ENCODE measurements at regions not wholly inside any gene's neighbourhood (a gene's known extent, or its start where the extent isn't known, plus 50 kb on each side); places are given as distances from the start of the nearest gene placed in this dataset.

DNA sequence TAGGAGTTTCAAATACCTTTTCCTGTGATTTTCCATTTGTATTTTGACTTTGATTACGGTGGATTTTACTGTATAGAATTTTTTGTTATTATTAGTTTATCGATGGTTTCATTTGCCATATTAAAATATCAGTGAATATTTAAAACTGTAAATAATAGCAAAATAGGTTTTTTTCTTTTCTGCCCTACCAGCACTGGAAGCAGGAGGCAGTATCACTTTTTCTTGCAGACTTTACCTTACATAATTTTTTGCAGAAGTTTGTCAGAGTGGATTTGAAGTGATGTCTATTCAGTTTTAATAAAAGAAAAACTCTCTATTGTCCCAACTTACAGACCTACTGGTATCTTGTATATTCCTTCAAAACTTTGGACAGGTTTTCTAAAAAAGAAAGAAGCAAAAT, 213.6 kb downstream of the CENPF start:
- no peak overlapping the region for H3K27ac Mint-ChIP-seq
- no peak for ATAC-seq
- no peaks in the 10 kb centered on the region for H3K36me3 Mint-ChIP-seq (ENCODE audit: low read depth)
- H3K4me3 Mint-ChIP-seq = no peak overlapping the region
- ChIA-PET CTCF (no interaction called here), POLR2A (no interaction called here)
- no peaks in the 10 kb centered on the region for H3K9me3 Mint-ChIP-seq
- H3K4me1 Mint-ChIP-seq (ENCODE audit: low read depth) = no peaks in the 10 kb centered on the region
- H3K27me3 Mint-ChIP-seq = no peaks in the 10 kb centered on the region
- intact Hi-C loops (cut with micrococcal nuclease) = no loop called here
- DNase-seq = no peak
- TF ChIP-seq, protein P1, sequence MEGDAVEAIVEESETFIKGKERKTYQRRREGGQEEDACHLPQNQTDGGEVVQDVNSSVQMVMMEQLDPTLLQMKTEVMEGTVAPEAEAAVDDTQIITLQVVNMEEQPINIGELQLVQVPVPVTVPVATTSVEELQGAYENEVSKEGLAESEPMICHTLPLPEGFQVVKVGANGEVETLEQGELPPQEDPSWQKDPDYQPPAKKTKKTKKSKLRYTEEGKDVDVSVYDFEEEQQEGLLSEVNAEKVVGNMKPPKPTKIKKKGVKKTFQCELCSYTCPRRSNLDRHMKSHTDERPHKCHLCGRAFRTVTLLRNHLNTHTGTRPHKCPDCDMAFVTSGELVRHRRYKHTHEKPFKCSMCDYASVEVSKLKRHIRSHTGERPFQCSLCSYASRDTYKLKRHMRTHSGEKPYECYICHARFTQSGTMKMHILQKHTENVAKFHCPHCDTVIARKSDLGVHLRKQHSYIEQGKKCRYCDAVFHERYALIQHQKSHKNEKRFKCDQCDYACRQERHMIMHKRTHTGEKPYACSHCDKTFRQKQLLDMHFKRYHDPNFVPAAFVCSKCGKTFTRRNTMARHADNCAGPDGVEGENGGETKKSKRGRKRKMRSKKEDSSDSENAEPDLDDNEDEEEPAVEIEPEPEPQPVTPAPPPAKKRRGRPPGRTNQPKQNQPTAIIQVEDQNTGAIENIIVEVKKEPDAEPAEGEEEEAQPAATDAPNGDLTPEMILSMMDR (IDR thresholded peaks at IDR 0.05) = no peak

DNA sequence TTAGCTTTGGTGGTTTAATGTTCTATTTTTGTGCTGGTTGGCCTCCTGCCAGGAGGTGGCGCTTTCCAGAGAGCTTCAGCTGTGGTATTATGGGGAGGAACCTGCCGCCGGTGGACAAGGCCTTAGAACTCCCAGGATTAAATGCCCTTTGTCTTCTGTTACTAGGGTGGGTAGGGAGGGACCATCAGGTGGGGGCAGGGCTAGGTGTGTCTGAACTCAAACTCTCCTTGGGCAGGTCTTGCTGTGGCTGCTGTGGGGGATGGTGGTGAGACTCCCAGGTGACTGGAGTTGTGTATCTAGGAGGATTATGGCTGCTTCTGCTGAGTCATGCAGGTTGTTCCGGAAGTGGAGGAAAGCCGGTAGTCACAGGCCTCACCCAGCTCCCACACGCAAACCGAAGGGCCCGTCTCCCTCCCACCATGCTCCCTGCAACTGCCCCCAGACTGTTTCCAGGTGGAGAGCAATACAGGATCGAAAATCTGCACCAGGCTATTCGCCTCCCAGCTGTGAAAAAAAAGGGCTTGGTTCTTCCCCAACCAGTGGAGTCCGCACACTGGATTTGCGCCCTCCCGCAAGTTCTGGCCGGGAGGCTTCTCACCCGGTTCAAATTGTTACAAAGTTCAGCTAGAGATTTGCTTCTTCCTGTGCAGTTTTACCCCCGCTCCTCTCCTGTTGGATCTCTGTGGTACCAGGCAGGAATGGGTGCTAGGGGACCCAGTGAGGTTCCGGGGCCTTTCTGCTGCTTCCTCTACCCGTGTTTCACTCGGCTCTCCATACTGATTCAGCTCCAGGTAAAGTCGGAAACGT, 220.5 kb downstream of the CENPF start:
- H3K9me3 Mint-ChIP-seq = peaks cover 7% of the 10 kb centered on the region
- ChIA-PET POLR2A (no interaction called here), CTCF (interaction anchor here (0.6 kb wide), 1 partner anchor 37 kb away, joined by 3 read pairs; no protein-coding TSS in a partner anchor)
- peak; percentile 18 for DNase-seq
- no peaks in the 10 kb centered on the region for H3K4me1 Mint-ChIP-seq (ENCODE audit: low read depth)
- TF ChIP-seq, protein P1 (IDR thresholded peaks at IDR 0.05) = no peak
- no peak overlapping the region for H3K4me3 Mint-ChIP-seq
- H3K27me3 Mint-ChIP-seq = no peaks in the 10 kb centered on the region
- H3K27ac Mint-ChIP-seq = no peak overlapping the region
- intact Hi-C loops (cut with micrococcal nuclease) = no loop called here
- no peaks in the 10 kb centered on the region for H3K36me3 Mint-ChIP-seq (ENCODE audit: low read depth)
- no peak for ATAC-seq

DNA sequence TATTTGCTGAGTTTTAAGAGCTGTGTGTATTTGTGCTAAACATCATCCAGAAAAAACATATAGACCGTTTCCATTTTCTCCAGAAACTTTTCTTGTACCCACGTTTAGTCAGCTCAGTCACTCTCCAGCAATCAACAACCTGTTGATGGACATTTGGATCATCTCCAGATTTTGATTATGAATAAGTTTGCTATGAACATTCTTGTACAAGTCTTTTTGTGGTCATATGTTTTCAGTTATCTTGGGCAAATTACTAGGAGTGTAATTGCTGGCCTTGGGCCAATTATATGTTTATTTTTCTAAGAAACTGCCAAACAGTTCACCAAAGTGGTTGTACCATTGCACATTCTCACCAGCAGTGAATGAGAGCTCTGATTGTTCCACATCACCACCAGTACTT, 221.8 kb downstream of the CENPF start:
- TF ChIP-seq, protein P1 (IDR thresholded peaks at IDR 0.05) = no peak
- Mint-ChIP-seq H3K4me3 (no peak overlapping the region), H3K27ac (no peak overlapping the region), H3K36me3 (ENCODE audit: low read depth) (no peaks in the 10 kb centered on the region), H3K4me1 (ENCODE audit: low read depth) (no peaks in the 10 kb centered on the region), H3K9me3 (peaks cover 9% of the 10 kb centered on the region), H3K27me3 (no peaks in the 10 kb centered on the region)
- intact Hi-C loops (cut with micrococcal nuclease) = no loop called here
- CTCF ChIA-PET = interaction anchor here (0.8 kb wide), 1 partner anchor 11 kb away, joined by 4 read pairs; no protein-coding TSS in a partner anchor
- ATAC-seq (no peak), DNase-seq (no peak)
- POLR2A ChIA-PET = no interaction called here

DNA sequence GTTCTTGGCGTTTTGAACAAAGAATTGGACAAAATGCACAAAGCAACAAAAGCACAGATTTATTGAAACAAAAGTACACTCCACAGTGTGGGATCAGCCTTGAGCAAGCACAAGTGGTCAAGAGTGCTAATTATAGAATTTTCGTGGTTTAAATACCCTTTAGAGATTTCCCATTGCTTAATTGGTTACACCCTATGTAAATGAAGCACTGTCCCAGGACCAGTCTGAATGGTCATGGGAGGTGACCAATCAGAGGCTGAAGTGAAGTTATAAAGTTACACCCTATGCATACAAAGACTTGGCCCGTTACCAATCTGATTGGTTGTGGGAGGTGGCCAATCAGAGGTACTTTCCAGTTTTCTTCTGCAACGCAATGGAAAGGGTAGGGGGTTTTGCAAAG, 223.6 kb downstream of the CENPF start:
- H3K27ac Mint-ChIP-seq = no peak overlapping the region
- POLR2A ChIA-PET = no interaction called here

DNA sequence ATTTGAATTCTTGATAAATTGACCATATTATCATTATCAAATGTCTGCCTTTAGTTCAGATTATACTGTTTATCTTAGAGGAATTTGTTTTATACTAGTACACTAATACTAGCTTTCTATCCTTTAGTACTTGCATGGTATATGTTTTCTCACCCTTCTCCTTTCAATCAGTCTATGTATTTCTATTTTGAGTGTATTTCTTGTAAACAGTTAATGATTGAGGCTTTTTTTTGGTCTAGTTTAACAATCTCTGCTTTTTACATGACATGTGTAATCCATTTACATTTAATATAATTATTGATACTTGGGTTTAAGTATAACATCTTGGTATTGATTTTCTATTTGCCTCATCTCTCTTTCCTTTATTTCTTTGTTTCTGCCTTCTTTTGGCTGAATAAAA, 224.9 kb downstream of the CENPF start:
- ATAC-seq = no peak
- Mint-ChIP-seq H3K9me3 (peaks cover 9% of the 10 kb centered on the region), H3K4me1 (ENCODE audit: low read depth) (no peaks in the 10 kb centered on the region), H3K27ac (no peak overlapping the region), H3K27me3 (no peaks in the 10 kb centered on the region), H3K4me3 (no peak overlapping the region), H3K36me3 (ENCODE audit: low read depth) (no peaks in the 10 kb centered on the region)
- POLR2A ChIA-PET = no interaction called here
- TF ChIP-seq, protein P1 (IDR thresholded peaks at IDR 0.05) = no peak
- intact Hi-C loops (cut with micrococcal nuclease) = no loop called here
- CTCF ChIA-PET = no interaction called here
- no peak for DNase-seq

More for the DNA sequence above, 223.6 kb downstream of the CENPF start:
- intact Hi-C loops (cut with micrococcal nuclease) = no loop called here
- H3K36me3 Mint-ChIP-seq (ENCODE audit: low read depth) = no peaks in the 10 kb centered on the region
- peaks cover 9% of the 10 kb centered on the region for H3K9me3 Mint-ChIP-seq
- CTCF ChIA-PET = no interaction called here
- TF ChIP-seq, protein P1 (IDR thresholded peaks at IDR 0.05) = no peak
- no peaks in the 10 kb centered on the region for H3K4me1 Mint-ChIP-seq (ENCODE audit: low read depth)
- no peak overlapping the region for H3K4me3 Mint-ChIP-seq
- no peaks in the 10 kb centered on the region for H3K27me3 Mint-ChIP-seq
- DNase-seq (no peak), ATAC-seq (no peak)
